ENCODE measurements at regions not wholly inside any gene's neighbourhood (a gene's known extent, or its start where the extent isn't known, plus 50 kb on each side); places are given as distances from the start of the nearest gene placed in this dataset.

GRCh38 chr12:58540480-58541299, 379.6 kb downstream of the LRIG3 start:
- DNase-seq: peak; percentile 44

GRCh38 chr12:58541300-58541690, 379.0 kb downstream of the LRIG3 start:
- DNase-seq: no peak

- DNase-seq: no peak
Measured at GRCh38 chr12:58544281-58544680, 376.0 kb downstream of the LRIG3 start.

GRCh38 chr12:58547217-58547616, 373.1 kb downstream of the LRIG3 start:
- DNase-seq: no peak

GRCh38 chr12:58548801-58549200, 371.5 kb downstream of the LRIG3 start:
- no peak for DNase-seq

- no peak for DNase-seq
Measured at GRCh38 chr12:58554522-58555157, 365.7 kb downstream of the LRIG3 start.

- DNase-seq: no peak
Measured at GRCh38 chr12:58557171-58557570, 363.1 kb downstream of the LRIG3 start.

- DNase-seq: no peak
Measured at GRCh38 chr12:58557661-58558060, 362.6 kb downstream of the LRIG3 start.

- no peak for DNase-seq
Measured at GRCh38 chr12:58563621-58564020, 356.7 kb downstream of the LRIG3 start.

- DNase-seq: no peak
Measured at GRCh38 chr12:58564721-58565120, 355.6 kb downstream of the LRIG3 start.

GRCh38 chr12:58566599-58566998, 353.7 kb downstream of the LRIG3 start:
- DNase-seq: peak; percentile 33

GRCh38 chr12:58567189-58567588, 353.1 kb downstream of the LRIG3 start:
- DNase-seq: no peak

GRCh38 chr12:58570411-58570810, 349.9 kb downstream of the LRIG3 start:
- DNase-seq: no peak

- DNase-seq: no peak
Measured at GRCh38 chr12:58575256-58575655, 345.0 kb downstream of the LRIG3 start.

- DNase-seq: no peak
Measured at GRCh38 chr12:58576081-58576480, 344.2 kb downstream of the LRIG3 start.

GRCh38 chr12:58576916-58577315, 343.4 kb downstream of the LRIG3 start:
- DNase-seq: no peak

GRCh38 chr12:58580095-58580494, 340.2 kb downstream of the LRIG3 start:
- DNase-seq: no peak

- DNase-seq: no peak
Measured at GRCh38 chr12:58583529-58583928, 336.8 kb downstream of the LRIG3 start.

- DNase-seq: no peak
Measured at GRCh38 chr12:58583940-58584339, 336.4 kb downstream of the LRIG3 start.

GRCh38 chr12:58584880-58585279, 335.4 kb downstream of the LRIG3 start:
- no peak for DNase-seq

- DNase-seq: no peak
Measured at GRCh38 chr12:58586762-58587161, 333.5 kb downstream of the LRIG3 start.

- no peak for DNase-seq
Measured at GRCh38 chr12:58588770-58589169, 331.5 kb downstream of the LRIG3 start.

GRCh38 chr12:58592475-58593207, 327.7 kb downstream of the LRIG3 start:
- no peak for DNase-seq

Measured in T1000 (cell line).